Peyer's patch (tissue), 4 donors: ENCODE measurements at regions not wholly inside any gene's neighbourhood (a gene's known extent, or its start where the extent isn't known, plus 50 kb on each side); places are given as distances from the start of the nearest gene placed in this dataset.

Source experiments
- POLR2A ChIP-seq, 2 donors: fragments of 450-650 bp; IDR thresholded peaks; one replicate each; pipeline ENCODE4 v1.5.1; 2017; ENCODE audit warnings: antibody characterized with exemption in 2 of 2, mild to moderate bottlenecking in 2 of 2, moderate library complexity in 2 of 2
- TF ChIP-seq, protein P1 (sequence below), 6 experiments: fragments of 450-650 bp in 4 of 6; fragments of 200-600 bp in 2 of 6; sonication (generic) in 1 of 6; IDR thresholded peaks; one replicate each; pipeline ENCODE4 v1.5.1; 2017 to 2019; ENCODE audit warnings: antibody characterized with exemption in 6 of 6, mild to moderate bottlenecking in 3 of 6, moderate library complexity in 1 of 6

DNA sequence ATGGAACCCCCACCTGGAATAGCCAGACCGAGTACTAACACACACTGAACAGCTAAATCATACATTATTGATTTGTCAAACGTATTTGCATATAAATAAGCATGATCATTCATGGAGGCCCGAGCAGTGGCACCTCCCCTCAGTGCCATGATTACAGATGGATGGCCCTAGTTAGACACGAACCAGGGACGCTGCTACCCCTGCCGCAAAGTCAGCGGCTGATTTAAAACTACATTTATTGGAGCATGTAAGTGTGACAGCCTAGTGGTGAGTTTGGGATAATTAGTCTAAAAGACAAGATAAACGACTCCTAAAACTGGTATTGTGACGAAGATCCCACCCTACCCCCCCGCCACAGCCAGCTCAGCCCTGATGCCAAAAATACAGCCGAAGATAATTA is 159.1 kb upstream of the MAFB start:
- TF ChIP-seq, protein P1, sequence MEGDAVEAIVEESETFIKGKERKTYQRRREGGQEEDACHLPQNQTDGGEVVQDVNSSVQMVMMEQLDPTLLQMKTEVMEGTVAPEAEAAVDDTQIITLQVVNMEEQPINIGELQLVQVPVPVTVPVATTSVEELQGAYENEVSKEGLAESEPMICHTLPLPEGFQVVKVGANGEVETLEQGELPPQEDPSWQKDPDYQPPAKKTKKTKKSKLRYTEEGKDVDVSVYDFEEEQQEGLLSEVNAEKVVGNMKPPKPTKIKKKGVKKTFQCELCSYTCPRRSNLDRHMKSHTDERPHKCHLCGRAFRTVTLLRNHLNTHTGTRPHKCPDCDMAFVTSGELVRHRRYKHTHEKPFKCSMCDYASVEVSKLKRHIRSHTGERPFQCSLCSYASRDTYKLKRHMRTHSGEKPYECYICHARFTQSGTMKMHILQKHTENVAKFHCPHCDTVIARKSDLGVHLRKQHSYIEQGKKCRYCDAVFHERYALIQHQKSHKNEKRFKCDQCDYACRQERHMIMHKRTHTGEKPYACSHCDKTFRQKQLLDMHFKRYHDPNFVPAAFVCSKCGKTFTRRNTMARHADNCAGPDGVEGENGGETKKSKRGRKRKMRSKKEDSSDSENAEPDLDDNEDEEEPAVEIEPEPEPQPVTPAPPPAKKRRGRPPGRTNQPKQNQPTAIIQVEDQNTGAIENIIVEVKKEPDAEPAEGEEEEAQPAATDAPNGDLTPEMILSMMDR (IDR thresholded peaks at IDR 0.05) = no peak
- TF ChIP-seq POLR2A (IDR thresholded peaks at IDR 0.05) = no peak
